Naive B cell (primary cell): ENCODE measurements at regions not wholly inside any gene's neighbourhood (a gene's known extent, or its start where the extent isn't known, plus 50 kb on each side); places are given as distances from the start of the nearest gene placed in this dataset.

Experiments
- ATAC-seq, 2 donors: fragments of 150-1000 bp; cut with Tn5 transposase; 2 replicates each; pipeline ENCODE4 v1.10.0; 2021; ENCODE audit warnings: low read depth in 2 of 2, mild to moderate bottlenecking in 2 of 2, moderate library complexity in 2 of 2
- DNase-seq: peaks from one replicate; pipeline ENCODE4 v3.0.0; 2022
- H3K27ac Mint-ChIP-seq, 6 donors: one replicate each; pipeline ENCODE4 v1.8.0; 2020 to 2022; ENCODE audit warnings: mild to moderate bottlenecking in 6 of 6, mixed read lengths in 6 of 6, moderate library complexity in 5 of 6, inconsistent platforms in 2 of 6
- H3K27me3 Mint-ChIP-seq, 3 donors: one replicate each; pipeline ENCODE4 v1.8.0; 2021 to 2022; ENCODE audit warnings: mixed read lengths in 3 of 3, mild to moderate bottlenecking in 1 of 3
- H3K36me3 Mint-ChIP-seq, 2 donors: one replicate each; pipeline ENCODE4 v1.8.0; 2020 to 2022; ENCODE audit warnings: mixed read lengths in 2 of 2, inconsistent platforms in 1 of 2, mild to moderate bottlenecking in 1 of 2
- H3K4me1 Mint-ChIP-seq, 3 donors: one replicate each; pipeline ENCODE4 v1.8.0; 2020 to 2022; ENCODE audit warnings: mixed read lengths in 3 of 3, inconsistent platforms in 1 of 3, mild to moderate bottlenecking in 1 of 3, moderate library complexity in 1 of 3
- H3K4me3 Mint-ChIP-seq, 8 donors: one replicate each; pipeline ENCODE4 v1.8.0; 2020 to 2022; ENCODE audit warnings: mild to moderate bottlenecking in 8 of 8, mixed read lengths in 8 of 8, moderate library complexity in 8 of 8, inconsistent platforms in 2 of 8
- H3K9me3 Mint-ChIP-seq, 7 donors: one replicate each; pipeline ENCODE4 v1.8.0; 2020 to 2022; ENCODE audit warnings: mixed read lengths in 7 of 7, mild to moderate bottlenecking in 5 of 7, inconsistent platforms in 2 of 7, moderate library complexity in 1 of 7

DNA sequence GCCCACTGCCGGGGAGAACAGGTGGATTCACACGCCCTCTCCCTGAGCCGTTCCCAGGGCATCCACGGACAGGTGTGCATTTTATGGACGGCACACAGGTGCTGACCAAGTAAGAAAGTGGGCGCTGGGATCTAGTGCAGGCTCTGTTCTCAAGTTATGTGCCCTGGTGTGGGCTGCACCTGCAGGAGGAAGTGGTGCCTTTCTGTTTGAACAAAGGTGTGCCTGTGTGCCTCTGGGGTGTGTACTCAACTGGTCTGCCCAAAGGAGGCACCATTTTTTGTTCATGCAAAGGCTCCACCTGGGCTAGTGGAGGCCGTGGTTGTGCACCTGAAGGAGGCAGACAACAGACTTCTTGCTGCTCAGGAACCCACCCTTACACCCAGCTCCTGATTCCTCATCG is 88.2 kb upstream of the HK2 start:
- Mint-ChIP-seq H3K4me3 (no peak overlapping the region), H3K9me3 (no peaks in the 10 kb centered on the region), H3K27me3 (peaks cover 12 to 52% (median 29%) of the 10 kb centered on the region in 3 donors), H3K4me1 (no peaks in the 10 kb centered on the region), H3K27ac (no peak overlapping the region), H3K36me3 (no peaks in the 10 kb centered on the region)
- DNase-seq (no peak), ATAC-seq (no peak)

DNA sequence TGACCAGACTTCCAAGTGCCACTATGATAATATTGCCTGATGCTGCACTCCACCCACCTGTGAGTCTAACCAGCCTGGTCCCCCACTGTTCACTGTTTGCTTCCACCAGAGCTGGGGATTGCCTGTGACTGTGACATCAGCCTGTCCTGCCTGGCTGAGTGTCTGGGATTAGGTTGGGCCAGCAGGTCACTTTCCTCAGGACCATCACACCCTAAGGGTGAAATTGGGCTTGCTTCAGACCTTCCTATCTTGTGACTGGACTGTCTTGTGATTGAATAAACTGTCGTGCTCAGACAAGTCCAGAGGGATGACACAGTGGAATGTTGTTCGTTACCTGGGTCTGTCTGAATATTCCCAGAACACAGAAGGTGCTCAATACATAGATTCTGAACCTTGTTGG is 87.4 kb upstream of the HK2 start:
- DNase-seq (no peak), ATAC-seq (no peak)
- no peaks in the 10 kb centered on the region for H3K4me1 Mint-ChIP-seq
- H3K9me3 Mint-ChIP-seq, result peaks cover 0 to 2% (median 0%) of the 10 kb centered on the region in 7 donors
- no peaks in the 10 kb centered on the region for H3K36me3 Mint-ChIP-seq
- H3K27me3 Mint-ChIP-seq, result peaks cover 10 to 49% (median 28%) of the 10 kb centered on the region in 3 donors
- no peak overlapping the region for H3K4me3 Mint-ChIP-seq
- H3K27ac Mint-ChIP-seq, result no peak overlapping the region

DNA sequence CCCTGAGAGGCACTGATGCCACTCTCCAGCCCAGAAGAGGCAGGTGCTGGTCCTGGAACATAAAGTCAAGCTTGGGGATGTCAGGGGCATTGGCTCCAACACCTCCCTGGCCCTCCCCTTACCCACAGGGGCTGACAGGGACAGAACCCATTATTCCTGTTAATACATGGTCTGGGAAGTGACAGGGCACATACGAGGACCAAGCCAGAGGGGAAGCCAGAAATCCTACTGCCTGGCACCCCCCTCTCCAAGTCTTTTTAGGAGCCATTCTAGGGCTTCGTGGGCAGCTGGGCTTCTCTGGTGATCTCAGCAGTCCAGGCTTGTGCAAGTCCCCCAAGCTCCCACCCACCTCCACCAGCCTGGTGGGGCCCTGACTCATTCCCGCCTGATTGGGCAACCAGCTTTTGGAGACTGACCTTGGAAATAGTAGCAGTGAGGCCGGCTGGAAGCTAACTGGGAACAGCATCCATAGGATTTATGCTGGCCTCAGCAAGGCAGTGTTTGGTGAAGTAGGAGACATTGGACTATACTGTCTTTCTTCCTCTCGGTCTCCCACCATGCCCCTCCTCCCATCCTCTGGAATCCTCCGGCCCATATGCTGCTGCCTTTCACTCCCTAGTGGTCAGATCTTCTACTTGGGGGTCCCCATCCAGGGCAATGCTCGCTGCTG is 86.4 kb upstream of the HK2 start:
- no peak overlapping the region for H3K27ac Mint-ChIP-seq
- H3K4me3 Mint-ChIP-seq, result no peak overlapping the region
- H3K4me1 Mint-ChIP-seq, result no peaks in the 10 kb centered on the region
- no peak for DNase-seq
- ATAC-seq, result no peak
- peaks cover 5 to 38% (median 23%) of the 10 kb centered on the region in 3 donors for H3K27me3 Mint-ChIP-seq
- H3K9me3 Mint-ChIP-seq, result peaks cover 0 to 2% (median 0%) of the 10 kb centered on the region in 7 donors
- no peaks in the 10 kb centered on the region for H3K36me3 Mint-ChIP-seq

DNA sequence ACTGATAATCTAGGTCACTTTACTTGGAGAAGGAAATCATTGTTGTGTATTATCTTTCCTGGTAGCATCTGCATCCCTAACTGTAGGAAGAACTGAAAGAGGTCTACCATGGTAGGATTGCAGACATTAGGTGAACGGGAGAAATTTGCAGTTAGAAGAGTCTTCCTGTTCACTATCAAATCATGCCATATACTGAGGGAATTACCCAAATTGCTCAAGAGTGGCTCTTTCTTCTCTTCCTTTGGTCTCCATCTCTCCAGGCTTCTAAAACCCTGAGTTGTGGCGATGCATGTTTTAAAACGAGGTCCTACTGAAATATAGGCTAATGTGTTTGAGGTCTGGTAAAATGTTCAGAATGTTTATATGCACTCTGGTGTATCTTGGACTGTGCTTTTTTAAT is 85.3 kb upstream of the HK2 start:
- no peak overlapping the region for H3K4me3 Mint-ChIP-seq
- H3K36me3 Mint-ChIP-seq, result no peaks in the 10 kb centered on the region
- H3K27ac Mint-ChIP-seq, result no peak overlapping the region
- peaks cover 5 to 33% (median 23%) of the 10 kb centered on the region in 3 donors for H3K27me3 Mint-ChIP-seq
- DNase-seq, result no peak
- H3K9me3 Mint-ChIP-seq, result peaks cover 0 to 2% (median 0%) of the 10 kb centered on the region in 7 donors
- ATAC-seq, result no peak
- no peaks in the 10 kb centered on the region for H3K4me1 Mint-ChIP-seq

DNA sequence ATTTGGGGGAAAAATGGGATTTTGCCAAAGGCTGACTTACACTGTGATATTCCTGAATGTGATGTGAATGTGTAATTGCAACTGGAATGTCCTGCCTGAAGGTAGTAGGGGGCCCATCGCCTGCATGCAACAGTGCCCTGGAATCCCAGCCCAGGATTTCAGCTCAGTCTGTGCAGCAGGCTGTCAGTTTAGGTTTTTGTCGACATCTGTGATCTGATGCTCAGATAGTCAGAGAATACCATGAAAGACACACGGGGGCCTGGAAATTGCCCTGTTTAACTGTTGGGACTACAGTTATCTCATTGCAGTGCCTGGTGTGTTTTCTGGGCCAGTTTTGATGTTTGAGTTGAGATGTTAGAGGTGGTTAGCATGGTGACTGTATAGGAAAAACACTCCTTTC is 84.5 kb upstream of the HK2 start:
- Mint-ChIP-seq H3K36me3 (no peaks in the 10 kb centered on the region), H3K9me3 (peaks cover 0 to 2% (median 0%) of the 10 kb centered on the region in 7 donors), H3K4me1 (no peaks in the 10 kb centered on the region), H3K4me3 (no peak overlapping the region), H3K27ac (no peak overlapping the region), H3K27me3 (peaks cover 5 to 33% (median 23%) of the 10 kb centered on the region in 3 donors)
- DNase-seq, result no peak
- ATAC-seq, result no peak

DNA sequence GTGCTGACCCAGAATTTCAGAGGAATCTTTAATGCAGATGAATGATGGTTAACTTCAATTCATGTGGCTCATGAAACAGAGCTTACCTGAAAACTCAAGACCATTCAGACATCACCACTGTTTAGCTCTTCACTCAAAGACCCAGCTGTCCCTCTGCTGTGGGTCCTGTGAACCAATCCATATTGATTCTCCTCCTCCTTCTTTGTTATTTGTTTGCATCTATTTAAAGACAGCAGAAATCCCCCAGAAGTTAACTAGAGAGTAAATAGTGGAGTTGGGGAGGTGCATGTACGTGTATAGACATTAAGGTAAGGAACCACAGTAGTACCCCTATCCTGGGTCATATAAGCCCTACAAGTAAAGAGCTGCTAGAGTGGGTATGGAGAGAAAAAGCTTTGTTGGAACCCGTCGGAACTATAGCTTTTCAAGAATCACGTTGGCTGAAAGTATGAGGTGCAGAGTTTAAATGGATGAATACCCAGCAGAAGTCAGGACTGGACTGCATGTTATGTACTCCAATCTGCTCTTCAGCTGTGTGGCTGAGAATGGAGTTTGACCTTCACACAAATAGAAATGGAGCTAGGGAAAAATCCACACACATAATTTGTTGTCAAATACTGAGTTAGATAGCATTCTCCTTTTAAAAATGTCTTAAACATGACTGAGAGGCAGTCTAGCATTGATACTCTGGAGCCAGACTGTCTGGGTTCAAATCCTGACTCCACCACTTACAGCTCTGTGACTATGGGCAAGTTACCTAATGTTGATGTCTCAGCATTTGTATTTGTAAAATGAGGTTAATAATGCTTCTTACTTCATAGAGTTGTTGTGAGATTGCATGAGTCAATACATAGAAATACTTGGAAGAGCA is 81.7 kb upstream of the HK2 start:
- H3K4me3 Mint-ChIP-seq, result no peak overlapping the region
- ATAC-seq (no peak), DNase-seq (no peak)
- peaks cover 5 to 26% (median 18%) of the 10 kb centered on the region in 3 donors for H3K27me3 Mint-ChIP-seq
- peaks cover 4 to 9% of the 10 kb centered on the region in 2 donors for H3K36me3 Mint-ChIP-seq
- peaks cover 5 to 23% (median 10%) of the 10 kb centered on the region in 7 donors for H3K9me3 Mint-ChIP-seq
- H3K27ac Mint-ChIP-seq, result no peak overlapping the region
- H3K4me1 Mint-ChIP-seq, result peaks cover 5 to 16% (median 12%) of the 10 kb centered on the region in 3 donors

DNA sequence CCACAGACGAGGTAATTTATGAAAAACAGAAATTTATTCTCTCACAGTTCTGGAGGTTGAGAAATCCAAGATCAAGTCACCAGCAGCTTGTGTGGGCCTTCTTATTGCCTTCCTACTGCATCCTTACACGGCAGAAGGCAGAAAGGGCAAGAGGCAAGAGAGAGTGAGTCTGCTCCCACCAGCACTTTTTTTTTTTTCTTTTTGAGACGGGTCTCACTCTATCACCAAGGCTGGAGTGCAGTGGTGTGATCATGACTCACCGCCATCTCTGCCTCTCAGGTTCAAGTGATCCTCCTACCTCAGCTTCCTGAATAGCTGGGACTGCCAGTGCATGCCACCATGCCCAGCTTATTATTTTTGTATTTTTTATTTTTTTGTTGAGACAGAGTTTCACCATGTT is 78.5 kb upstream of the HK2 start:
- peaks cover 4 to 9% of the 10 kb centered on the region in 2 donors for H3K36me3 Mint-ChIP-seq
- peaks cover 5 to 34% (median 15%) of the 10 kb centered on the region in 7 donors for H3K9me3 Mint-ChIP-seq
- peaks cover 5 to 16% (median 12%) of the 10 kb centered on the region in 3 donors for H3K4me1 Mint-ChIP-seq
- H3K4me3 Mint-ChIP-seq, result no peak overlapping the region
- DNase-seq (no peak), ATAC-seq (no peak)
- no peak overlapping the region for H3K27ac Mint-ChIP-seq
- H3K27me3 Mint-ChIP-seq, result peaks cover 0 to 5% (median 3%) of the 10 kb centered on the region in 3 donors

DNA sequence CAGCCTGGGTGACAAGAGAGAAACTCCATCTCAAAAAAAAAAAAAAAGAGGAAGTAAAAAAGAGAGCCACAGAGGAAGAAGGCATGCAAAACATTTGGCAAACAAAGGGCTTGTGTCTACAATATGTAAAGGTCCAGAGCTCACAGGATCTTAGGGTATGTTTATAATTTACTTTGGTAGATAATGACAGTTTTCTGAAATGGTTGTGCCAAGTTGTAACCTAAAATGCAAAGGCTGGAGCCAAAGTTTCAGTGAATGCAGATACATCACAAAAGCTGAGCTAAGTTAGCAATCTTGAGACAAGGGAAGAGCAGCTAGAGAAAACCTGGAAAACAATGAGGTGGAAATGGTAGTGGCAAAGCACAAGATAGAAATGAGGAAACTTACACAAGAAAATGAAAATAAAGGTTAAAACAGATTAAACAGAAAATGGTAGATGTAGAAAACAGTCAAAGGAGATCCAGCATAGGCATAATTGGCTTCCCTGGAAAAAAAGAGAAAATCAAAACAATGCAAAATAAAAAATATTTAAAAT is 77.5 kb upstream of the HK2 start:
- ATAC-seq, result peak; percentile 78 to 85
- Mint-ChIP-seq H3K9me3 (peaks cover 3 to 34% (median 15%) of the 10 kb centered on the region in 7 donors), H3K27me3 (peaks cover 0 to 1% (median 0%) of the 10 kb centered on the region in 3 donors), H3K27ac (peak overlapping the region in 5 of 6 donors; percentile 44 to 94 (median 87)), H3K4me1 (peaks cover 5 to 16% (median 12%) of the 10 kb centered on the region in 3 donors), H3K36me3 (peaks cover 4 to 9% of the 10 kb centered on the region in 2 donors), H3K4me3 (peak overlapping the region in 7 of 8 donors; percentile 26 to 75 (median 37))
- DNase-seq, result peak; percentile 29

DNA sequence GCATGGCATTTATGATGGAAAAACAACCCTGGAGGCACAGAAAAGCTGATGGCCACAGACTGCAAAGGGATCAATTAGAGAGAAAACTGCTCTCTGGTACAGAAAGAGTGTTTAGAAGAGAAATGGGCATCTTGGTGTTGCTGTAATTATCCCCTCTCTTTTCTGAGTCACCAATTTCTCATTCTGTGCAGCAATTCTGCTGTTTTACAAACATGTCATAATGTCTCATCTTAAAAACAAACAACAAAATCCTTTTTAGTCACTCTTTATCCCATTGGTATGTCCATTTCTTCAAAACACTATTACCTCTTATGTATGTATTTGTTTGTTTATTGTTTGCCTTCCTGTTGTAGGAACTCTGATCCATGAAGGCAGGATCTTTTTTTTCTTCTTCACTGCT is 73.9 kb upstream of the HK2 start:
- no peak for ATAC-seq
- H3K4me3 Mint-ChIP-seq, result no peak overlapping the region
- peaks cover 4 to 9% of the 10 kb centered on the region in 2 donors for H3K36me3 Mint-ChIP-seq
- H3K4me1 Mint-ChIP-seq, result peaks cover 5 to 16% (median 12%) of the 10 kb centered on the region in 3 donors
- H3K27me3 Mint-ChIP-seq, result peaks cover 8 to 19% (median 17%) of the 10 kb centered on the region in 3 donors
- DNase-seq, result no peak
- H3K9me3 Mint-ChIP-seq, result peaks cover 3 to 33% (median 15%) of the 10 kb centered on the region in 7 donors
- H3K27ac Mint-ChIP-seq, result no peak overlapping the region

DNA sequence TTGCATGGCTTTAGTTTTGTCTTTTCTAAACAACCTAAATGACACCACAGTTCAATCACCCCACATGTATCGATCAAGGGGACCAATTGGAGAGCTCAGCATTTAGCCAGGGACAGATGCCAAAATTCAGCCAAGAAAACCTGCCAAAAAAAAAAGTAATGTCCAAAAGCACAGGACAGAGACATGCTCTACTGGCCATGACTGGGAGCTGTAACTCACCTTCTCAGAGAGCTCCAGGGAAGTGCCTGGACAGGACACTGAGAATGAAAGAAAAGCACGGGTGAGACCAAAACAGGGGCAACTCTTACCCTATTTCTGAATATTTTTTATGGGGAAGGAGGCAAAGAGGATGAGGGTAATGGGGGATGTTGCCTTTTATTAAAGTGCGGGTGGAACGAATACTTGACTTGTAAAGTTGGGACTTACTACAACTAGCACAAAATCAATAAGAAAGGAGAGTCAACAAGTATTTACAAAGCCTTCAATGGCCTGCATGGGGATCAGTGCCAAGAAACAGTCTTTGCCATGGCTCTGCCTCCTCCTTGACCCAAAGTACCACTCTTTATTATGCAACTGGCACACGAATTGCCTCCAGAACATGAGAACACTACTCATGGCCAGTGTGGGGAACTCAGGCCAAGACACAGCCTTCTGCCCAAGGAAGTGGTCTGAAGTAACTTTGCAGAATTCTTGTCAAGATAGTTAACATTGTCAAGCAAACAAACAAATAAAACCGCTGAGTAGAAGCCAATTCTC is 72.9 kb upstream of the HK2 start:
- Mint-ChIP-seq H3K4me3 (no peak overlapping the region), H3K27me3 (peaks cover 10 to 19% (median 17%) of the 10 kb centered on the region in 3 donors), H3K27ac (no peak overlapping the region), H3K9me3 (peaks cover 3 to 24% (median 12%) of the 10 kb centered on the region in 7 donors), H3K4me1 (peaks cover 5 to 8% (median 6%) of the 10 kb centered on the region in 3 donors), H3K36me3 (peaks cover 4 to 8% of the 10 kb centered on the region in 2 donors)
- no peak for ATAC-seq
- no peak for DNase-seq

DNA sequence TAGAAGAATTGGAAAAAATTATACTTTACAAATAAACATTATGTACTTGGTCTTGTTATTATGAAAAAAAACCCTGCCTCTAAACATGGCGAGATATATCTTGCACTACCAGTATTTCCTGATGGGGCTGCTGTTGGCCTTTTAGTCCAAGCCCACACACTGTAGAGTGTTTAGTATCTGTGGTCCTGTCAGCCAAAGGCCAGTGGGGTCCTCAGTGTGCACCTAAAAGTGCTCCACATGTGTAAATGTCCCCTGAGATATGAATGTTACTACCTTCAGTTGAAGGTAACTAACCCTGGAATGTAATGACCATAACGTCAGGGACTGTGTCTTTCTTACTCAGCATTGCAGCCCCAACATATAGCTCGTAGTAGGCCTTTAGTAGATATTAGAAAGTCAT is 71.1 kb upstream of the HK2 start:
- ATAC-seq (peak; percentile 39 to 42), DNase-seq (no peak)
- H3K4me1 Mint-ChIP-seq, result no peaks in the 10 kb centered on the region
- no peak overlapping the region for H3K4me3 Mint-ChIP-seq
- H3K27me3 Mint-ChIP-seq, result peaks cover 10 to 26% (median 23%) of the 10 kb centered on the region in 3 donors
- H3K9me3 Mint-ChIP-seq, result peaks cover 0 to 14% (median 2%) of the 10 kb centered on the region in 7 donors
- H3K36me3 Mint-ChIP-seq, result no peaks in the 10 kb centered on the region
- no peak overlapping the region for H3K27ac Mint-ChIP-seq

DNA sequence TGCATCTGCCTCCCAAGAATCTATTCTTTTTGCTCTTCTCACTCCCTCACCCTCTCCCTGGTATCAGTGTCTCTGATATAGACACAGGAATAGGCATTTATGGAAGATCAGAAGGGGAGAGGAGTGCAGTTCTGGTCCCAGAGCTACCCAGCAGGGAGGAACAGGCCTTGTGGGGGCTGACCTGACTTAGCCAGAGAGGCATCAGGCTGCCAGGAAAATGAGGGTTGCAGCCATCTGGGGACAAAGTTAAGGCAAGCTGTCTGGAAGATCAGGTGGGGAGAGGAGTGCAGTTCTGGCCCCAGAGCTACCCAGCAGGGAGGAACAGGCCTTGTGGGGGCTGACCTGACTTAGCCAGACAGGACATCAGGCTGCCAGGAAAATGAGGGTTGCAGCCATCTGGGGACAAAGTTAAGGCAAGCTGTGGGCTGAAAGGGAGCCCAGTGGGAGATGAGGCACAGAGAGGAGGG is 69.9 kb upstream of the HK2 start:
- ATAC-seq (no peak), DNase-seq (no peak)
- no peak overlapping the region for H3K4me3 Mint-ChIP-seq
- H3K36me3 Mint-ChIP-seq, result no peaks in the 10 kb centered on the region
- no peaks in the 10 kb centered on the region for H3K4me1 Mint-ChIP-seq
- peaks cover 10 to 34% (median 27%) of the 10 kb centered on the region in 3 donors for H3K27me3 Mint-ChIP-seq
- peaks cover 0 to 2% (median 0%) of the 10 kb centered on the region in 7 donors for H3K9me3 Mint-ChIP-seq
- H3K27ac Mint-ChIP-seq, result peak overlapping the region in 1 of 6 donors; percentile 53
